GM18498 (cell line): ENCODE measurements at regions not wholly inside any gene's neighbourhood (a gene's known extent, or its start where the extent isn't known, plus 50 kb on each side); places are given as distances from the start of the nearest gene placed in this dataset.
"Not testable (repeated sequence)": the region's sequence is repeated elsewhere in the genome, so short reads cannot be mapped to it uniquely, and the experiment has no call there.

Experiments used
- ATAC-seq: cut with Tn5 transposase; IDR thresholded peaks from one replicate; pipeline ENCODE4 v1.9.1; 2021; ENCODE audit warnings: mild to moderate bottlenecking, moderate library complexity; ENCODE audit not compliant: unreplicated experiment

DNA sequence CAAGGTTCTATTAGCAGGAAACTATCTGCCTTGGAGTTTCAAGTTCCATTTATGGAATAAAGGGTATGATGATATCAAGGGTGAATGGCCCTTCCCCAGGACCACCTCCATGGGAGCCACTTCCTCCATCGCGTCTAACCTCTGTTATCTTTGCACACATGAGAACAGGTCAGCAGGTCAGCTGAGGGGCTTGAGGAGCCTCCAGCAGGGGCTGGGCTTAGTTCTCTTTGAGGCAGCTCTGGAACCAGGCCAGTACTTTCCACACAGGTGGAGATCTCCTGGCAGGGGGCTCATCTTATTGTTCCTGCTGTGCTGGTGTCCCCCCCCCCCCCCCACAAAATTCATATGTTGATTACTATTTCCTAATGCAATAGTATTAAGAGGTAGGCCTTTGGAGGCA, 472.2 kb upstream of the ZMIZ1 start:
- ATAC-seq, result no peak

DNA sequence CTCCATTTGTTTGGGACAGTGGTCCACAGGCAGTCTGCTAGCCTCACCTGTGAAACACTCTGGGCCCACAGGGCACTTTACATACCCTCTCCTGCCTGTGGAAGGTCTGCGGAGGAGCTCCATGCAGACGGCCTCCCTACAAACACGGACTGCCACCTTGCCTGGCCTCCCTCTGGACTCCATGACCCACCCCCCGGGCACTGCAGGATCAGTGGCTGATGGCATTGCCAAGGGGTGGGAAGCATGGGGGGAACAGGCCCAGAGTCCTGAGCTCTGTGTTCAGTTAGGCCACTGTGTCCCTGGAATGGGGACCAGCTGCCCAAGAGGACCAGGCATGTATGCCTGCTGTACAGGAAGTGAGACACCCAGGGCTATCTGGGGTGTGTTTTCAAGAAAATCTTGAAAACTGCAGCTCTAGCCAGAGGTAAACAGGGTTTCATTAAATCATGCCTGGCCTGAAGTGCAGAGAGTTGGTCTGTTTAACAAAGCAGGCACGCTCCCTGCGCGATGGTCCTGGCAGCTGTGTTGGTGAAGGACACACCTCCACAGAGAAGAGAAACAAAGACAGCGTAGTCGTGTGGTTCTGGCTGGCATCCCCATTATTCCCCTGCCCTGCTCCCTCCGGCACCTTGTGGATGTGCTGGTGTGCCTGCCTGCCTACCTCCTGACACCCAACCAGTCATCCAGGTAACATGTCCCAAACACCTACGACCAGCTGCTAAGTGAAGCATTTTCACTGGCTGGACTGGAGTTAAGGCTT, 470.8 kb upstream of the ZMIZ1 start:
- no peak for ATAC-seq

DNA sequence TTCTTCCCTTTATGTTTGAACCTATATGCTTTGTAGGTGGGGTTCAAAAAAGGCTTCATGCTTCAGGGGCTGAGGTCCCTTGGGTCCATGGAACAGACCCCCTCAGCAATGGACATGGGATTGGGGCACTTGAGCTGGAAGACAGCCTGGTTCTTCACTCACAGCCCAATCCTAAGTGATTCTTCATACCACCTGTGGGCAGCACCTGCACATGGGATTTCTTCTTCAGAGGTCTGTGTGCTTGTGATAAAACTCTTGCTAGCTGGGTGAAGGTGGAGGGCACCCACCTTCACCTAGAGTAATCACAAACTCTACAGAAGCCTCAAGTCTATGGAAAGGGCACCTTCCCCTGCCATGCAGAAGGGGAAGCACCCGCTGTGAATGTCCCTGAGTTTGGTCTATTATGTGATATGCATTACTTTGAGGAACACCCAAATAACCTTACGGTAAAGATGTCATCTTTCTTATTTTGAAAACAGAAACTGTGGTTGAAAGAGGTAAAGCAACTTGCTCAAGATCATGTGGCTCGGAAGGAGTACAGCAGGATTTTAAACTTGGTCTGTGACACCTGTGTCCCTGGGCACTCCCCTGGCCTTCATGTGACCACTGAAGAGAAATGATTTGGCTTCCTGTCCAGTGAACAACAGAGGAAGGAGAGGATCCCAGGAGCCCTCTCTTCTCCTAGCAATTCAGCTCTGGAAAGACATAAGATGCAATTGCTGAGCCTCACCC, 469.5 kb upstream of the ZMIZ1 start:
- no peak for ATAC-seq

DNA sequence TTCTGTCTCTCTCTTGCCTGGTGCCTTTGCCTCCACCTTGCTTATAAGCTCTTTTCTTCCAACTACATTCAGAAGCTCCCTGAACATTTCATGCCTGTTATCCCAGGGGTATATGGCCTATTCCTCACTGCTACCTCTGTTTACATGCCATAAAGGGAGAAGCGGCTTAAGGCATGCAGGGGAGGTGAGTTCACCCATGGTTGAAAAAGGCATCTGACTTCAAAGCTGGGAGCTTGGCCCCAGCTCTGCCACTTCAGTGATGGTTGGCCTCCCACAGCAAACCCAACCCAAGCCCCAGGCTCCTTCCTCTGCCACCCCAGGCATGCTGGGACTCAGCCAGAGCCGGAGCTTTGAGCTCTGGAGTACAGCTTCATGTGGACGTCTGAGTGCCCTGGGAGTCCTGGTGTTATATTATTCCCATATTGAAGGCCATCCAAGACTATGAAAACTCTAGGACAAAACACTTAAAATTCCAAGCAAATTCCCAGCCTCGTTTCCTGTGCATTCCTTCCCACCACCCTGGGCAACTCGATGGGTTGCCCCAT, 468.6 kb upstream of the ZMIZ1 start:
- ATAC-seq, result no peak

DNA sequence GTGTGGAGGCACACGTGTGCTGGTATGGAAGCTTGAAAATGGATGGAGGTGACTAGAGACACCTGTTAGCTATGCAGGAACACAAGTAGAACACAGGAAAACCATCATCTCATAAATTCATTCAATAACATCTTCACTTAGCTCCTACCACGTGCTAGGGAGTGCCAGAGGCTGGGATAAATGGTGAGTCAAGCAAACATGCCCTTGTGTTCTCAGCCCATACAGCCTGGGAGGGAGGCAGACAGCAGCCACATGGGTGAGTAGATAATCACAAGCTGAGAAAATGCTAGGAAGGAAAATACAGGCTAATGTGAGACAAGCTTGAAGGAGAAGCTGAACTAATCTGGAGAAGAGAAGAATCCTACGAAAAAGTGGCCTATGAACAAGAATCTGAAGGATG, 468.0 kb upstream of the ZMIZ1 start:
- ATAC-seq, result no peak

DNA sequence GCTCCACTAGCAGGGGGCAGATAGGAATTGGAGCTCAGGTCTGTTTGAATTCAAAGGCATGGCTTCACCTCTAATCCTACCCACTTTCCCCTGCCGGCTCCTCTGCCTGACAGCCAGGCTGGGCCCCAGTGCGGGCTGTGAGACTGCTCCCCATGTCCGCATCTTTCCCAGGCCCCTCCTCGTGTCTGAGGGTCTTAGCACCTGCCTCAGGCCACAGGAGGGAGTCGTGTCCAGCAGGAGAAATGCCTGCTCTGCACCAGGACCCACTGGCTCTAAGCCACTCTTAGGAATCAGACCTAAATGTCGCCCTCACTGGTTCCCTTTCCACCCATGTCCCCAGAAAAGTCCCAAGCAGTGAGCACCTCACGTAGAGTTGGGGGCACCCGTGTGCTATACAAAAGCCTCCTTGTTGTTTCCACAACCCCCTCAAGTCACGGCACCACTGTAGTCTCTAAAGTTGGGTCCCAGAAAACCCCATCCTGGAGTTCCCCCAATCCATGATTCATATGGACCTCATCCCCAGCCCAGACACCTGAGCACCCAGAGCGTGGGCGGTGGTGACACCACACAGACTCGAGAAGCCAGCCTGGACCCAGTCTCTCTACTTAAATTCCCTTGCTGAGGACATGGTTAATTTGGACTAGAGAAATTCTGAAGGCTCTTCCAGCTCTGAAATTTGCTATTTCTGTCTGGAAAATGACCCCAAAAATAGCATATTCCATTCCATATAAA, 466.4 kb upstream of the ZMIZ1 start:
- no peak for ATAC-seq

DNA sequence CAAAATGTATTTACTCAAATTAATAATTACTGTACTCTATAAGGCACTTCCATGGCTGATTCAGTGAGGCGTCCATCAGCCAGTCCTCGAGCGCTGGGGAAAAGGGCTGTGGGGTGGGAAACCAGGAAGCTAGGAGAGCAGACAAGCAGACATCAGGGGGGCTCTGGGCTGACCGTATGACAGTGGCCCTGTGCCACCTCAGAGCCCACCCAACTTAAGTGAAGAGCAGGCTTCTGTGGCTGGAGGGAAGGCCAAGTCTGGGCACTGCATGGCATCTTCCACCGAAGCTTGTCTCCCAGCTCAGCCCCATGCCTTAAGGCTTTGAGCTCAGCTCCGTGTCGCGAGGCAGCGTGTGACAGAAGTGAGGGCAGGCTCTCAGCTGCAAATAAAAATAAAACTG, 464.5 kb upstream of the ZMIZ1 start:
- no peak for ATAC-seq

DNA sequence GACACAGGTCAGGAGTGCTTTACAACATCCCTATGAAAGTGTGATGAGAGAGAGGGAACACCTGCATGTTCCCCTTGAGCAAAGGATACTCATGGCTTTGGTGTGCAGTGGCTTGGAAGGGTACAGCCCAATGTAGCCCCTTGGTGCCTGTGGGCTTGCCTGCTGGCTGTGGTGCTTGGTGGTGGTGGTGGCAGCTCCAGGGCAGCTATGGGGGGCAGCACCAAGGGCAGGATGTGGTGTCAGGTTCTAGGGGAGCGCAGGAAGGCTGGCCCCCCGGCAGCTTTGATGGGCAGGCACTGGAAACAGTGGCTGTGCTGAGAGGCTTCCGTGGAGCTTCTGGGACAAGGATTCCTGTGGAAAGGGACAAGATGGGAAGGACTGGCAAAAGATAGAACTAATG, 464.0 kb upstream of the ZMIZ1 start:
- no peak for ATAC-seq

DNA sequence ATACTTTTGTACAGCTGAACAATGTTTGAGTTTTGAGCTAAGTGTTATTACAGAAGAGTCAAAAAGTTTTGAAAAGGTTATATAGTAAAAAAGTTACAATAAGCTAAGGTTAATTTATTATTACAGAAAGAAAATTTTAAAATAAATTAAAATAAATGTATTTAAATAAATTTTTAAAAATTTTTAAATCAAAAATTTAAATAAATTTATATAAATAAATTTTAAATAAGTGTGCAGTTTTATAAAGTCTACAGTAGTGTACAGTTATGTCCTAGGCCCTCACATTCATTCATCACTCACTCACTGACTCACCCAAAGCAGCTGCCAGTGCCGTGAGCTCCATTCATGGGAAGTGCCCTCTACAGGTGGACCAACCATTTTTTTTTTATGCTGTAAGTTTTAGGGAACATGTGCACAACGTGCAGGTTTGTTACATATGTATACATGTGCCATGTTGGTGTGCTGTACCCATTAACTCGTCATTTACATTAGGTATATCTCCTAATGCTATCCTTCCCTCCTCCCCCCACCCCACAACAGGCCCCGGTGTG, 462.9 kb upstream of the ZMIZ1 start:
- ATAC-seq, result no peak

DNA sequence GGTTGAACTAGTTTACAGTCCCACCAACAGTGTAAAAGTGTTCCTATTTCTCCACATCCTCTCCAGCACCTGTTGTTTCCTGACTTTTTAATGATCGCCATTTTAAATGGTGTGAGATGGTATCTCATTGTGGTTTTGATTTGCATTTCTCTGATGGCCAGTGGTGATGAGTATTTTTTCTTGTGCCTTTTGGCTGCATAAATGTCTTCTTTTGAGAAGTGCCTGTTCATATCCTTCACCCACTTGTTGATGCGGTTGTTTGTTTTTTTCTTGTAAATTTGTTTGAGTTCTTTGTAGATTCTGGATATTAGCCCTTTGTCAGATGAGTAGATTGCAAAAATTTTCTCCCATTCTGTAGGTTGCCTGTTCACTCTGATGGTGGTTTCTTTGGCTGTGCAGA, 462.0 kb upstream of the ZMIZ1 start:
- ATAC-seq, result not testable (repeated sequence)

DNA sequence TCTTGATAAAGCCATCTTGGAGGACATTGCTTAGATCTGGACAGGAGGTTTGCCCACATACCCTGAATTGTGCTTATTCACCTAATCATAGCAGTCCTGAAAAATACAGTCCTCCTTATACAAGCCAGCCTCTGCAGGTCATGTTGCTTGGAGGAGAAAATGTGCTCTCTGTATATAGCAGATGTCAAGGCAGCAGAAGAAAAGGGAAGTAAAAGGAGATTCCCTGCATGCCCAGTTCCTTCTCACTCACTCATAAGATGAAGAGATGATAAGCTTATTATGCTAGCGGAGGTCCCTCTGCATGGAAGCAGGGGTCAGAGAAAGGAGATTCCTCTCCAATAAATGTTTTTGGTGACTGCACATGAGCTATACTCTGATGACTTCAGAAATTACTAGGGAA, 458.8 kb upstream of the ZMIZ1 start:
- ATAC-seq, result no peak

DNA sequence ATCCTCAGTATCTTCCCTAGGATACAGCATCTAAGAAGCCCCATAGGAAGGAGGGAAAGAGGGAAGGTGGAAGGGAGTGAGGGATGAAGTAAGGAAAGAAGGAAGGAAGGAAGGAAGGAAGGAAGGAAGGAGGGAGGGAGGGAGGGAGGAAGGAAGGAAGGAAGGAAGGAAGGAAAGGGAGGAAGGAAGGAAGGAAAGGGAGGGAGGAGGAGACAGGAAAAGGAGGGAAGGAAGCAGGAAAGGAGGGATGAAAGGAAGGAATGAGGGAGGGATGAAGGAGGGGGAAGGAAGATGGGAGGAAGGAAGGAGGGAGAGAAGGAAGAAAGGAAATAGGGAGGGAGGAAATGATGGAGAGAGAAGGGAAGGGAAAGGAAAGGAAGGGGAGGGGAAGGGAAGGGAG, 455.6 kb upstream of the ZMIZ1 start:
- ATAC-seq, result no peak

DNA sequence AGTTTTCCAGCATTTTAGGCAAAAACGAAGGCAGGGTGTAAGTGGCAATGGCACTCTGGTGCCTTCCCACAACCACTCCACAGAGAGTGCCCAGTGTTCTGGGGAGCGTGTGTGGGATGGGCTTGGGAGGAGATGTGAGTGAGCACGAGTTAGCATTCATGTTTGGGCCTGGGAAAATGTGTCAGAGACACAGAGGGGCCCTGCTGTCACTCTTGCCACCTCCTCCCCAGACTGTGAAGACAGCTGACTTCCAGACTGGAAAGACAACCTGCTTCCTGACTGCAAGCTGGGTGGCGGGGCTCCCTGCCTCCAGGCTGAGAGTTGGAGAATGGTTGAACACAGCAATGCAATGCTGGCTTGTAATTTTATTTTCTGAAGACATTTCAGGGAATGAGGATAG, 454.5 kb upstream of the ZMIZ1 start:
- ATAC-seq, result no peak

DNA sequence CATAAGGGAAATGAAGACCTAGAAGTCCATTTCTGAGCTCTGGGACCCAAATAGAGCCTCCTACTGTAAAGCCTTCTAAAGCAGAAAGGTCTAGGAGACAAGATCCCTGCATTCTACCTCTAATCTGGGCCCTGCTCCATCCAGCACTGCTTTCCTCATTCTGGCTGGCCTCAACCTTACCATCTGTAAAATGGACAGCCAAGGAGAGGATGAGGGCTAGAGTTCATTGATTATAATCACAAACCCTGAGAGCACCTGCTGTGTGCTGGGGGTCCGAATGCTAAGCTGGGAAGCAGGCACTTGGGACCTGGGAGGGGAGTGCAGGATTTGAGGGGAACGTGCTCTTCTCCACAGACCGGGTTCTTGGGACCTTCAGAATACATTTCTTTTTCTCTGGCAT, 454.0 kb upstream of the ZMIZ1 start:
- no peak for ATAC-seq

DNA sequence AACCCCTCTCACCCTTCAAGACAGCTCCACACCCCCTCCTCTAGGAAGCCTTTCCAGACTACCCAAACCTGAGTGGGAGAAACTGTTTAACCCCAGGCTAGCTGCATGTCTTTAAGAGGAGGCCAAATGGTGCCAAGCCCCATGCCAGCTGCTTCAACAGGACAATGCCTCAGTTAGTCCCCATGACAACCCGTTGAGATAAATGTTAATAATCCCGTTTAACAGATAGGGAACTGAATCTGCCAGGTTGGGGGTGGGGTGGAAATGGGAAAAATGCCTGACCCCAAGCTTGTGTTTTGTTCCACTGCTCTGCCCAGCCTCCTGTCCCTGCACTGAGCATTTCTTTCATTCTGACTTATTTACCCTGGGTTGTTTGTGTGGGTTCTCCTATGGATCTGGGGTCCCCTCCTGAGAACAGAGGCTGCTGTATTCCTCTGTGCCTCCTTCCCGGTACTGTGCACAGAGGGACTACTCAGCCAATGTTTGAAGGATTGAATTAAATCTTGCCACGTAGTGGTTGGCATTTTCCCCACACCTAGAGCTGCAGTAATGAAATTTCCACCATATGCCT, 452.6 kb upstream of the ZMIZ1 start:
- no peak for ATAC-seq

DNA sequence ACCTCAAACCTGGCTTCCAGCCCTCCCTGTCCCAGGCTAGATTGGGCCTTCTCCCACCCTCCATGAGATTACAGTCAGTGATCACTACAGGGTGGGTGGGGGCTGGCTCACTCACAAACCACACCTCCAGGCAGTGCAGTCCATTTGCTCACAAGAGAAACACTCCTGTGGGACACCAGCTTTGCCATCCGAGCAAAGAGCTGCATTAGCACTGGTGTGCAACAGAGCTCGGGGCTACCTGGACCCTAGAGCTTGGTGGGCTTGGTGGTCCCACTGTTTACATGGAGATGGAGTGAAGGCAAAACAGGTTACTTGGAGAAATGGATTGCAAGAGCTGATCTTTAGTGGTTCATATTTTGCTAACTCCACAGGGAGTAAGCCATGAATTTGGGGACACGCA, 451.7 kb upstream of the ZMIZ1 start:
- no peak for ATAC-seq

DNA sequence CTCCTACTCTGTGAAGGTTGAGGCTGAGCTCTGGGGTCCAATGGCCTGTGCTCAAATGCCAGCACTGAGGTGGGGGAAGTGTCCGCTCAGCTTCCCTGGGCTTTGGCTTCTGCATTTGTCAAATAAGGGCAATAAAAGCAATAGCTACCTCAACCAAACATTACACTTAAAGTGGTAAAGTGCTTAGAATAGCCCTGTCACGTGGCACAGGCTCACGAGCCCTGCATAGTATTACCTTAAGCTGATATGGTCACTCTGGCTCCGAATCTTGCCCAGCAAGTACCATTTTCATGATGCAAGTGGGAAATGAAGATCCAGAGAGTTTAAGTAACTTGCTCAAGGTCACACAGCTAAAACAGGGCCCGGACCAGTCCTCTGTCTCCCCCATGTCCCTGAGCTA, 451.1 kb upstream of the ZMIZ1 start:
- no peak for ATAC-seq

DNA sequence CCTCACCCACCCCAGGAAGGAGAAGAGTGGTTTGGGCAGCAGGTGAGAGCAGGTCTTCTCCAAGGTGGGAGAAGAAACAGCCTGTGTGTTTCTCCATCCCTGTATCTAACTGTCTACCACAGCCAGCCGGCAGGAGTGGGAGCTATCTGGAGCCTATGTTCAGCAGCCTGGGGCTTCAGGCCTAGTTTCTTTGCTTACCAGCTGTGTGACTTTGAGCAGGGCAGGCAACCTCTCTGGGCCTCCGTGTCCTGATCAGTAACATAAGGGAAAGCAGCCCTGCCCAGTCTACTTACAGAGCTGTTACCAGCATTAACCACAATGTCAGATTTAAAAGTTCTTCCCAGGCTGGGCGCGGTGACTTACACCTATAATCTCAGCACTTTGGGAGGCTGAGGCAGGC, 450.7 kb upstream of the ZMIZ1 start:
- ATAC-seq, result no peak

DNA sequence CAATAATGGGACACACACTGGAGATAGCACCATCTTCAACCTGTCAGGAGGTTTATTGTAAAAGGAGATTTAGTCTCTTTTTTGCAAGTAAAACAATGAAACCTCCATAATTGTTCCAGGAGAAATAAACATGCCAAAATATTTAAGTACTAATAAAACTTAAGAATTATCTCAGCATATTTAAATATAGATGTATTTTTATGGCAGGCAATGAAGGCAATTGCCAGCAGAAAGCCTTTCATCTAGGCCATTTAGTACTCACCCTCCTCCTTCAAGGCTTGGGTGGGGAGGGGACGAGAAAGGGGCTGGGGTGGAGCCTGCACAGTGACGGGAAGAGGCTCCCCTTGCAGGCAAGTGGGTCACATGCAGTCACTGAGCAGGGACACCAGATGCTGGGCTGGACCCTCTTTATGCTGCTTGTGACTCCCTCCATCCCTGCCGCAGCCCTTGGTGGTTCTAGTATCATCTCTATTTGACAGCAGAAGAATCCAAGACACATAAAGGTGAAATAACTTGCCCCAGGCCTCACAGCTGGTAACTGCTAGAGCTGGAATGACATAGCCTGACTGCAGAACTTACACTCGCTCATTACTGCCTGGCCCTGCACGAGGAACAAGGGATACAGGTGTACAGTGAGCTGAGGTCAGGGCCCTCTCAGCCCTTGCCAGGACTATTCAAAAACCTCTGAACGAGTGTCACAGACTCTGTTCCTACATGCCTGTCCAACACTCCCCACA, 449.5 kb upstream of the ZMIZ1 start:
- no peak for ATAC-seq

DNA sequence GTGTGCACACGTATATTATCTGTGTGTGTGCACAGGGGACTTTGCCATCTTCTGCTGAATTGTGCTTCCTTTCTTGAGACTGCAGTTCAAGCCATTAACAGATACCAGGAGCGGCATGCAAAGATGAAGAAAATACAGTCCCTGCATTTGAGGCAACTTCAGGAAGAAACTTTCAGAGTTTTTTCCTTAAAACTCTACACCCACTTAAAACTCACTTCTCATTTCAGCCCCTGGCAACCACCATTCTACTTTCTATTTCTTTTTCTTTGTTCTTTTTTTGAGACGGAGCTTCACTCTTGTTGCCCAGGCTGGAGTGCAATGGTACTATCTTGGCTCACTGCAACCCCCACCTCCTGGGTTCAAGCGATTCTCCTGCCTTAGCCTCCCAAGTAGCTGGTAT, 448.9 kb upstream of the ZMIZ1 start:
- ATAC-seq, result no peak
